T-helper 9 cell (primary cell): ENCODE measurements at regions not wholly inside any gene's neighbourhood (a gene's known extent, or its start where the extent isn't known, plus 50 kb on each side); places are given as distances from the start of the nearest gene placed in this dataset.
"Not testable (repeated sequence)": the region's sequence is repeated elsewhere in the genome, so short reads cannot be mapped to it uniquely, and the experiment has no call there.

Experiments used
- DNase-seq: peaks from one replicate; pipeline ENCODE4 v3.0.0-alpha.2; 2020

- no peak for DNase-seq
Observed at GRCh38 chr10:4254101-4254994, 469.3 kb upstream of the KLF6 start.

- DNase-seq: no peak
Observed at GRCh38 chr10:4252701-4253100, 467.7 kb upstream of the KLF6 start.

GRCh38 chr10:4250587-4250887, 465.5 kb upstream of the KLF6 start:
- no peak for DNase-seq

- DNase-seq: no peak
Observed at GRCh38 chr10:4249841-4250586, 465.0 kb upstream of the KLF6 start.

- DNase-seq: no peak
Observed at GRCh38 chr10:4247379-4247778, 462.4 kb upstream of the KLF6 start.

GRCh38 chr10:4246881-4247358, 461.9 kb upstream of the KLF6 start:
- DNase-seq: no peak

- no peak for DNase-seq
Observed at GRCh38 chr10:4243651-4244050, 458.6 kb upstream of the KLF6 start.

GRCh38 chr10:4243169-4243568, 458.2 kb upstream of the KLF6 start:
- no peak for DNase-seq

GRCh38 chr10:4242561-4243035, 457.6 kb upstream of the KLF6 start:
- DNase-seq: no peak

- no peak for DNase-seq
Observed at GRCh38 chr10:4241724-4242345, 456.8 kb upstream of the KLF6 start.

- no peak for DNase-seq
Observed at GRCh38 chr10:4240608-4241197, 455.7 kb upstream of the KLF6 start.

- no peak for DNase-seq
Observed at GRCh38 chr10:4239186-4239585, 454.2 kb upstream of the KLF6 start.

- not testable (repeated sequence) for DNase-seq
Observed at GRCh38 chr10:4236905-4237304, 451.9 kb upstream of the KLF6 start.

- peak; percentile 11 for DNase-seq
Observed at GRCh38 chr10:4234661-4235060, 449.7 kb upstream of the KLF6 start.

- no peak for DNase-seq
Observed at GRCh38 chr10:4231439-4231838, 446.4 kb upstream of the KLF6 start.

GRCh38 chr10:4230036-4230435, 445.0 kb upstream of the KLF6 start:
- no peak for DNase-seq

GRCh38 chr10:4229106-4229505, 444.1 kb upstream of the KLF6 start:
- DNase-seq: no peak

GRCh38 chr10:4227586-4227985, 442.6 kb upstream of the KLF6 start:
- DNase-seq: no peak

GRCh38 chr10:4226941-4227540, 442.0 kb upstream of the KLF6 start:
- no peak for DNase-seq

GRCh38 chr10:4224178-4224577, 439.2 kb upstream of the KLF6 start:
- no peak for DNase-seq

- not testable (repeated sequence) for DNase-seq
Observed at GRCh38 chr10:4221310-4221709, 436.3 kb upstream of the KLF6 start.

- DNase-seq: no peak
Observed at GRCh38 chr10:4219901-4220300, 434.9 kb upstream of the KLF6 start.

GRCh38 chr10:4217653-4218052, 432.6 kb upstream of the KLF6 start:
- no peak for DNase-seq
